PC-9 (cell line): ENCODE measurements at regions not wholly inside any gene's neighbourhood (a gene's known extent, or its start where the extent isn't known, plus 50 kb on each side); places are given as distances from the start of the nearest gene placed in this dataset.

Experiments used
- CTCF ChIP-seq: fragments of 200-600 bp; sonication (generic); conservative IDR thresholded peaks from 2 replicates; pipeline ENCODE4 v1.6.1; 2017; ENCODE audit warnings: mixed run types, antibody characterized with exemption, mild to moderate bottlenecking, moderate library complexity
- EZH2 ChIP-seq: fragments of 200-600 bp; sonication (generic); IDR thresholded peaks from 2 replicates; pipeline ENCODE4 v1.8.0; 2017; ENCODE audit warnings: antibody characterized with exemption, low read depth

- TF ChIP-seq EZH2 (no peak), CTCF (no peak)
These were observed 318.2 kb downstream of the NPIPA8 start for GRCh38 chr16:18018376-18018775.
